GM21529 (cell line): ENCODE measurements at regions not wholly inside any gene's neighbourhood (a gene's known extent, or its start where the extent isn't known, plus 50 kb on each side); places are given as distances from the start of the nearest gene placed in this dataset.

ENCODE experiments used
- ATAC-seq: cut with Tn5 transposase; IDR thresholded peaks from one replicate; pipeline ENCODE4 v1.9.1; 2021; ENCODE audit not compliant: unreplicated experiment

- peak; percentile 90 for ATAC-seq
Observed at GRCh38 chr11:128302425-128303186, 284.8 kb downstream of the ETS1 start.

- no peak for ATAC-seq
Observed at GRCh38 chr11:128301756-128302155, 285.6 kb downstream of the ETS1 start.

- ATAC-seq: no peak
Observed at GRCh38 chr11:128300785-128301184, 286.6 kb downstream of the ETS1 start.

GRCh38 chr11:128299132-128299726 lies 288.1 kb downstream of the ETS1 start:
- ATAC-seq: no peak

GRCh38 chr11:128298271-128298670 lies 289.1 kb downstream of the ETS1 start:
- ATAC-seq: no peak

- ATAC-seq: no peak
Observed at GRCh38 chr11:128297805-128298204, 289.6 kb downstream of the ETS1 start.

GRCh38 chr11:128297091-128297651 lies 290.2 kb downstream of the ETS1 start:
- ATAC-seq: no peak

GRCh38 chr11:128294671-128295050 lies 292.7 kb downstream of the ETS1 start:
- ATAC-seq: no peak

- no peak for ATAC-seq
Observed at GRCh38 chr11:128294001-128294670, 293.2 kb downstream of the ETS1 start.

- ATAC-seq: no peak
Observed at GRCh38 chr11:128291835-128292234, 295.5 kb downstream of the ETS1 start.

GRCh38 chr11:128291007-128291406 lies 296.4 kb downstream of the ETS1 start:
- no peak for ATAC-seq

- peak; percentile 77 for ATAC-seq
Observed at GRCh38 chr11:128290106-128290840, 297.1 kb downstream of the ETS1 start.

- ATAC-seq: peak; percentile 42
Observed at GRCh38 chr11:128289048-128289447, 298.3 kb downstream of the ETS1 start.

GRCh38 chr11:128288368-128288767 lies 299.0 kb downstream of the ETS1 start:
- no peak for ATAC-seq

GRCh38 chr11:128285321-128285720 lies 302.0 kb downstream of the ETS1 start:
- ATAC-seq: no peak

- ATAC-seq: no peak
Observed at GRCh38 chr11:128284634-128285033, 302.7 kb downstream of the ETS1 start.

GRCh38 chr11:128283451-128283850 lies 303.9 kb downstream of the ETS1 start:
- ATAC-seq: no peak

- no peak for ATAC-seq
Observed at GRCh38 chr11:128282053-128282452, 305.3 kb downstream of the ETS1 start.

- ATAC-seq: no peak
Observed at GRCh38 chr11:128279866-128280265, 307.5 kb downstream of the ETS1 start.

- ATAC-seq: no peak
Observed at GRCh38 chr11:128273736-128274135, 313.6 kb downstream of the ETS1 start.

GRCh38 chr11:128271401-128271800 lies 316.0 kb downstream of the ETS1 start:
- ATAC-seq: no peak
